ENCODE measurements at regions not wholly inside any gene's neighbourhood (a gene's known extent, or its start where the extent isn't known, plus 50 kb on each side); places are given as distances from the start of the nearest gene placed in this dataset.

- H3K27ac ChIP-seq (ENCODE audit: low read length): no peak overlapping the region
- DNase-seq: no peak
- H3K27me3 ChIP-seq (ENCODE audit: control insufficient read depth, insufficient read depth): peaks cover 3% of the 10 kb centered on the region
- H3K4me1 ChIP-seq (ENCODE audit: control insufficient read depth, insufficient read depth, low read length): no peaks in the 10 kb centered on the region
- WGBS: 82% methylated on average over 7 of the region's 7 CpGs
- no peak overlapping the region for H3K4me3 ChIP-seq (ENCODE audit: low read length)
- no peak for ATAC-seq
- H3K9me3 ChIP-seq (ENCODE audit: control insufficient read depth, low read length): peaks cover 2% of the 10 kb centered on the region
- intact Hi-C loops (cut with DNase I): no loop called here
These were observed 75.4 kb upstream of the EGFLAM start for GRCh38 chr5:38182991-38183390.

GRCh38 chr5:38168029-38168428 lies 90.3 kb upstream of the EGFLAM start:
- 42% methylated on average over 2 of the region's 2 CpGs for WGBS
- intact Hi-C loops (cut with DNase I): no loop called here
- H3K9me3 ChIP-seq (ENCODE audit: control insufficient read depth, low read length): peaks cover 4% of the 10 kb centered on the region
- H3K4me3 ChIP-seq (ENCODE audit: low read length): no peak overlapping the region
- ATAC-seq: no peak
- no peaks in the 10 kb centered on the region for H3K4me1 ChIP-seq (ENCODE audit: control insufficient read depth, insufficient read depth, low read length)
- no peak for DNase-seq
- H3K27ac ChIP-seq (ENCODE audit: low read length): peak overlapping the region; percentile 68
- H3K27me3 ChIP-seq (ENCODE audit: control insufficient read depth, insufficient read depth): no peaks in the 10 kb centered on the region

- peak overlapping the region; percentile 68 for H3K27ac ChIP-seq (ENCODE audit: low read length)
- H3K4me1 ChIP-seq (ENCODE audit: control insufficient read depth, insufficient read depth, low read length): no peaks in the 10 kb centered on the region
- H3K27me3 ChIP-seq (ENCODE audit: control insufficient read depth, insufficient read depth): no peaks in the 10 kb centered on the region
- peaks cover 4% of the 10 kb centered on the region for H3K9me3 ChIP-seq (ENCODE audit: control insufficient read depth, low read length)
- 25% methylated on average over 12 of the region's 12 CpGs for WGBS
- intact Hi-C loops (cut with DNase I): no loop called here
- DNase-seq (peak; percentile 35 to 87 (median 86)), ATAC-seq (peak; percentile 96 to 97)
- no peak overlapping the region for H3K4me3 ChIP-seq (ENCODE audit: low read length)
These were observed 90.8 kb upstream of the EGFLAM start for GRCh38 chr5:38167562-38167996.

GRCh38 chr5:38166832-38167231 lies 91.5 kb upstream of the EGFLAM start:
- peak in 1 of 3 donors; percentile 51 for DNase-seq
- Histone ChIP-seq H3K27me3 (ENCODE audit: control insufficient read depth, insufficient read depth) (no peaks in the 10 kb centered on the region), H3K27ac (ENCODE audit: low read length) (peak overlapping the region; percentile 32), H3K4me3 (ENCODE audit: low read length) (no peak overlapping the region), H3K9me3 (ENCODE audit: control insufficient read depth, low read length) (peaks cover 4% of the 10 kb centered on the region), H3K4me1 (ENCODE audit: control insufficient read depth, insufficient read depth, low read length) (no peaks in the 10 kb centered on the region)
- ATAC-seq: peak; percentile 11 to 57
- intact Hi-C loops (cut with DNase I): no loop called here
- 69% methylated on average over 11 of the region's 11 CpGs for WGBS

- 94% methylated on average over 12 of the region's 12 CpGs for WGBS
- intact Hi-C loops (cut with DNase I): no loop called here
- H3K9me3 ChIP-seq (ENCODE audit: control insufficient read depth, low read length): peaks cover 4% of the 10 kb centered on the region
- no peak overlapping the region for H3K4me3 ChIP-seq (ENCODE audit: low read length)
- H3K27me3 ChIP-seq (ENCODE audit: control insufficient read depth, insufficient read depth): no peaks in the 10 kb centered on the region
- no peak for ATAC-seq
- no peak overlapping the region for H3K27ac ChIP-seq (ENCODE audit: low read length)
- no peak for DNase-seq
- H3K4me1 ChIP-seq (ENCODE audit: control insufficient read depth, insufficient read depth, low read length): no peaks in the 10 kb centered on the region
These were observed 92.9 kb upstream of the EGFLAM start for GRCh38 chr5:38165435-38165834.

- no peak overlapping the region for H3K27ac ChIP-seq (ENCODE audit: low read length)
These were observed 93.5 kb upstream of the EGFLAM start for GRCh38 chr5:38164776-38165399.

GRCh38 chr5:38163636-38164237 lies 94.6 kb upstream of the EGFLAM start:
- Histone ChIP-seq H3K27me3 (ENCODE audit: control insufficient read depth, insufficient read depth) (no peaks in the 10 kb centered on the region), H3K27ac (ENCODE audit: low read length) (no peak overlapping the region), H3K4me3 (ENCODE audit: low read length) (no peak overlapping the region), H3K4me1 (ENCODE audit: control insufficient read depth, insufficient read depth, low read length) (no peaks in the 10 kb centered on the region), H3K9me3 (ENCODE audit: control insufficient read depth, low read length) (no peaks in the 10 kb centered on the region)
- WGBS: 57% methylated on average over 4 of the region's 4 CpGs
- DNase-seq (no peak), ATAC-seq (no peak)
- intact Hi-C loops (cut with DNase I): no loop called here

More at GRCh38 chr5:38164776-38165399, 93.5 kb upstream of the EGFLAM start:
- DNase-seq: no peak
- 44% methylated on average over 4 of the region's 4 CpGs for WGBS
- intact Hi-C loops (cut with DNase I): no loop called here
- Histone ChIP-seq H3K4me1 (ENCODE audit: control insufficient read depth, insufficient read depth, low read length) (no peaks in the 10 kb centered on the region), H3K9me3 (ENCODE audit: control insufficient read depth, low read length) (peaks cover 4% of the 10 kb centered on the region), H3K27me3 (ENCODE audit: control insufficient read depth, insufficient read depth) (no peaks in the 10 kb centered on the region), H3K4me3 (ENCODE audit: low read length) (no peak overlapping the region)
- ATAC-seq: no peak

- 66% methylated on average over 4 of the region's 4 CpGs for WGBS
- DNase-seq (no peak), ATAC-seq (no peak)
- H3K4me3 ChIP-seq (ENCODE audit: low read length): no peak overlapping the region
- H3K27ac ChIP-seq (ENCODE audit: low read length): no peak overlapping the region
- no peaks in the 10 kb centered on the region for H3K9me3 ChIP-seq (ENCODE audit: control insufficient read depth, low read length)
- H3K27me3 ChIP-seq (ENCODE audit: control insufficient read depth, insufficient read depth): no peaks in the 10 kb centered on the region
- no peaks in the 10 kb centered on the region for H3K4me1 ChIP-seq (ENCODE audit: control insufficient read depth, insufficient read depth, low read length)
- intact Hi-C loops (cut with DNase I): no loop called here
These were observed 95.7 kb upstream of the EGFLAM start for GRCh38 chr5:38162625-38163024.

GRCh38 chr5:38157024-38157423 lies 101.3 kb upstream of the EGFLAM start:
- 35% methylated on average over 2 of the region's 2 CpGs for WGBS
- no peak for ATAC-seq
- H3K4me3 ChIP-seq (ENCODE audit: low read length): no peak overlapping the region
- H3K9me3 ChIP-seq (ENCODE audit: control insufficient read depth, low read length): peaks cover 4% of the 10 kb centered on the region
- H3K4me1 ChIP-seq (ENCODE audit: control insufficient read depth, insufficient read depth, low read length): no peaks in the 10 kb centered on the region
- H3K27ac ChIP-seq (ENCODE audit: low read length): no peak overlapping the region
- intact Hi-C loops (cut with DNase I): no loop called here
- H3K27me3 ChIP-seq (ENCODE audit: control insufficient read depth, insufficient read depth): no peaks in the 10 kb centered on the region
- DNase-seq: no peak

GRCh38 chr5:38154615-38155204 lies 103.6 kb upstream of the EGFLAM start:
- H3K27ac ChIP-seq (ENCODE audit: low read length): no peak overlapping the region
- H3K4me1 ChIP-seq (ENCODE audit: control insufficient read depth, insufficient read depth, low read length): no peaks in the 10 kb centered on the region
- intact Hi-C loops (cut with DNase I): no loop called here
- ATAC-seq (no peak), DNase-seq (no peak)
- H3K27me3 ChIP-seq (ENCODE audit: control insufficient read depth, insufficient read depth): no peaks in the 10 kb centered on the region
- 76% methylated on average over 1 of the region's 1 CpG for WGBS
- peaks cover 5% of the 10 kb centered on the region for H3K9me3 ChIP-seq (ENCODE audit: control insufficient read depth, low read length)
- H3K4me3 ChIP-seq (ENCODE audit: low read length): no peak overlapping the region

GRCh38 chr5:38151878-38152277 lies 106.5 kb upstream of the EGFLAM start:
- H3K27me3 ChIP-seq (ENCODE audit: control insufficient read depth, insufficient read depth): no peaks in the 10 kb centered on the region
- H3K9me3 ChIP-seq (ENCODE audit: control insufficient read depth, low read length): peaks cover 5% of the 10 kb centered on the region
- no peak for DNase-seq
- H3K4me3 ChIP-seq (ENCODE audit: low read length): no peak overlapping the region
- no peak for ATAC-seq
- 64% methylated on average over 2 of the region's 2 CpGs for WGBS
- no peaks in the 10 kb centered on the region for H3K4me1 ChIP-seq (ENCODE audit: control insufficient read depth, insufficient read depth, low read length)
- intact Hi-C loops (cut with DNase I): no loop called here
- H3K27ac ChIP-seq (ENCODE audit: low read length): no peak overlapping the region
